Loucy (cell line): ENCODE measurements at regions not wholly inside any gene's neighbourhood (a gene's known extent, or its start where the extent isn't known, plus 50 kb on each side); places are given as distances from the start of the nearest gene placed in this dataset.

Experiments
- H2AFZ ChIP-seq: fragments of 200-600 bp; sonication (generic); 2 replicates; pipeline ENCODE4 v1.6.0; 2016; ENCODE audit warnings: antibody characterized with exemption, mild to moderate bottlenecking, low read length, moderate library complexity
- H3F3A ChIP-seq: fragments of 200-600 bp; 2 replicates; pipeline ENCODE4 v1.6.0; 2016; ENCODE audit warnings: antibody characterized with exemption, low read depth, mild to moderate bottlenecking
- H3K27me3 ChIP-seq: fragments of 200-600 bp; sonication (generic); 2 replicates; pipeline ENCODE4 v1.6.1; 2014; ENCODE audit warnings: low read length, mild to moderate bottlenecking; ENCODE audit not compliant: insufficient read depth, poor library complexity, severe bottlenecking
- H3K36me3 ChIP-seq: fragments of 200-600 bp; sonication (generic); 2 replicates; pipeline ENCODE4 v1.6.1; 2016; ENCODE audit warnings: low read length; ENCODE audit not compliant: insufficient read depth
- H3K4me1 ChIP-seq: fragments of 200-600 bp; sonication (generic); 2 replicates; pipeline ENCODE4 v1.5.1; 2014; ENCODE audit warnings: low read length, mild to moderate bottlenecking; ENCODE audit not compliant: insufficient read depth, poor library complexity, severe bottlenecking
- H3K4me2 ChIP-seq: fragments of 200-600 bp; sonication (generic); 2 replicates; pipeline ENCODE4 v1.6.0; 2014; ENCODE audit warnings: antibody characterized with exemption, low read length, low read depth, mild to moderate bottlenecking; ENCODE audit not compliant: poor library complexity, severe bottlenecking
- H3K4me3 ChIP-seq: fragments of 200-600 bp; sonication (generic); 2 replicates; pipeline ENCODE4 v1.5.1; 2014; ENCODE audit warnings: low read length, mild to moderate bottlenecking, mixed read lengths; ENCODE audit not compliant: poor library complexity, severe bottlenecking
- H3K79me2 ChIP-seq: fragments of 200-600 bp; sonication (generic); 2 replicates; pipeline ENCODE4 v1.6.1; 2014; ENCODE audit warnings: low read length; ENCODE audit not compliant: insufficient read depth
- H3K9ac ChIP-seq: fragments of 200-600 bp; sonication (generic); 2 replicates; pipeline ENCODE4 v1.6.0; 2014; ENCODE audit warnings: mild to moderate bottlenecking, low read depth, low read length, moderate library complexity; ENCODE audit not compliant: poor library complexity, severe bottlenecking
- H3K9me2 ChIP-seq: fragments of 200-600 bp; sonication (generic); replicated peaks from 2 replicates; pipeline ENCODE4 v1.6.1; 2016; ENCODE audit warnings: low read depth, low read length, mixed read lengths
- H3K9me3 ChIP-seq: fragments of 200-600 bp; sonication (generic); 2 replicates; pipeline ENCODE4 v1.6.1; 2014; ENCODE audit warnings: mild to moderate bottlenecking, antibody characterized with exemption, low read length, low read depth; ENCODE audit not compliant: insufficient read depth
- H4K20me1 ChIP-seq: fragments of 200-600 bp; sonication (generic); 2 replicates; pipeline ENCODE4 v1.6.0; 2014; ENCODE audit warnings: antibody characterized with exemption, low read length, mild to moderate bottlenecking; ENCODE audit not compliant: insufficient read depth, poor library complexity, severe bottlenecking
- EZH2phosphoT487 ChIP-seq: fragments of 200-600 bp; IDR thresholded peaks from 2 replicates; pipeline ENCODE4 v1.6.1; 2018; ENCODE audit warnings: antibody characterized with exemption, mild to moderate bottlenecking, moderate library complexity, borderline replicate concordance
- TF ChIP-seq, protein P1 (sequence below): fragments of 200-600 bp; sonication (generic); conservative IDR thresholded peaks from 2 replicates; pipeline ENCODE4 v1.5.1; 2014; ENCODE audit warnings: mild to moderate bottlenecking, antibody characterized with exemption, low read length

DNA sequence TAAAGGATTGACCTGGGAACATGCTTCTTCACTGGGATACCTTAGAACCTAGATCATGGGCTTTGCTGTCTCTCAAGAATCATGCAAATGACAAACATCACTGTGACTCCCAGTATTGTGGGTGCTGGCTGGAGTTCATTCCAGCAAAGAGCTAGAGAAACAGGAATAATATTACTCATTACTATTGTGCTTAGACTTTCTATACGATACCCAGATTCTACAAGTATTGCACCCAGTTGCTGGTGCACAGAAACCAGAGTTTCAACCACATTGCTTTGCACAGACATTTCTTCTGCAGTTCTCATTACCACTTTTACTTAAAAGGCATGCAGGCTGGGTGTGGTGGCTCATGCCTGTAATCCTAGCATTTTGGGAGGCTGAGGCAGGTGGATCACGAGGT, 220.4 kb upstream of the ZNF217 start:
- H4K20me1 ChIP-seq, result no peaks in the 10 kb centered on the region
- H3K27me3 ChIP-seq, result no peaks in the 10 kb centered on the region
- TF ChIP-seq EZH2phosphoT487, result no peak
- no peak overlapping the region for H3K4me2 ChIP-seq
- H3K9me3 ChIP-seq, result no peaks in the 10 kb centered on the region
- no peaks in the 10 kb centered on the region for H3K9me2 ChIP-seq
- H3F3A ChIP-seq, result no peaks in the 10 kb centered on the region
- H3K36me3 ChIP-seq, result no peaks in the 10 kb centered on the region
- H2AFZ ChIP-seq, result no peak overlapping the region
- H3K4me3 ChIP-seq, result no peak overlapping the region
- H3K9ac ChIP-seq, result no peak overlapping the region
- H3K4me1 ChIP-seq, result no peaks in the 10 kb centered on the region
- no peaks in the 10 kb centered on the region for H3K79me2 ChIP-seq

DNA sequence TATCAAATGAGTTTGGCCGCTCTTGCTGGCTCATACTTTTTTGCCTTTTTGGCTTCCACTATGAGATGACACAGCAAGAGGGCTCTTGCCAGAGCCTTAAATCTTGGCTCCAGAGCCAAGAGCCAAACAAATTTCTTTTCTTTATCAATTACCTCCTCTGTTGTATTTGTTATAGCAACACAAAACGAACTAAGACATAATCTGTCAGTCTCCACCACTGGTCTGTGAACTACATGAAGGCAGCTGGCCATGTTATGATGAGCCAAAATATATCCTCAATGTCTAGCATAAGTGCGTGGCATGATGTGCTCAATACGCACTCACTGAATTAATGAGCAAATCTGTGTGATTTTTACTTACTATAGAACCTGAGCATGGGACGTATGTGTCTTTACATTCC, 220.0 kb upstream of the ZNF217 start:
- Histone ChIP-seq H3K27me3 (no peaks in the 10 kb centered on the region), H3K9me2 (no peaks in the 10 kb centered on the region), H3K4me1 (no peaks in the 10 kb centered on the region), H3K9me3 (no peaks in the 10 kb centered on the region), H3K79me2 (no peaks in the 10 kb centered on the region), H3K4me3 (no peak overlapping the region), H3K4me2 (no peak overlapping the region), H3F3A (no peaks in the 10 kb centered on the region), H4K20me1 (no peaks in the 10 kb centered on the region), H3K9ac (no peak overlapping the region), H3K36me3 (no peaks in the 10 kb centered on the region), H2AFZ (no peak overlapping the region)
- TF ChIP-seq EZH2phosphoT487, result no peak
- TF ChIP-seq, protein P1, sequence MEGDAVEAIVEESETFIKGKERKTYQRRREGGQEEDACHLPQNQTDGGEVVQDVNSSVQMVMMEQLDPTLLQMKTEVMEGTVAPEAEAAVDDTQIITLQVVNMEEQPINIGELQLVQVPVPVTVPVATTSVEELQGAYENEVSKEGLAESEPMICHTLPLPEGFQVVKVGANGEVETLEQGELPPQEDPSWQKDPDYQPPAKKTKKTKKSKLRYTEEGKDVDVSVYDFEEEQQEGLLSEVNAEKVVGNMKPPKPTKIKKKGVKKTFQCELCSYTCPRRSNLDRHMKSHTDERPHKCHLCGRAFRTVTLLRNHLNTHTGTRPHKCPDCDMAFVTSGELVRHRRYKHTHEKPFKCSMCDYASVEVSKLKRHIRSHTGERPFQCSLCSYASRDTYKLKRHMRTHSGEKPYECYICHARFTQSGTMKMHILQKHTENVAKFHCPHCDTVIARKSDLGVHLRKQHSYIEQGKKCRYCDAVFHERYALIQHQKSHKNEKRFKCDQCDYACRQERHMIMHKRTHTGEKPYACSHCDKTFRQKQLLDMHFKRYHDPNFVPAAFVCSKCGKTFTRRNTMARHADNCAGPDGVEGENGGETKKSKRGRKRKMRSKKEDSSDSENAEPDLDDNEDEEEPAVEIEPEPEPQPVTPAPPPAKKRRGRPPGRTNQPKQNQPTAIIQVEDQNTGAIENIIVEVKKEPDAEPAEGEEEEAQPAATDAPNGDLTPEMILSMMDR, result no peak

DNA sequence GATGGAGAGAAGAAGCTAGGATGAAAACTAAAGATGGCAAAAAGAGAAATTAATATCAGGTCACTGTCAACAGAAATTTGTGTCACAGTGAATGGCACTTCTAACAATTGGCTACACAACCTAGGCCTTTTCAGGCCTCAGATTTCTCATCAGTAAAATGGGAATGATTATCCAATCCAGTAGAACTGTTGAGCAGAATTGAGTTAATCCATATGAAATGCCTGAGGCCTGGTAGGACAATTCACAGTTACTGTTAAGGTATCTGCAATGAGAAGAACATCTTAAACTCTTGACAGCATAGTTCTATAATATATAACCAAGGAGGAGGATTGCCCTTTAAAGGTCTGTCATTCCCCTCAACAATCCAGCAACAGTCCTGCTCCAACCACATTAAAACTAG, 217.9 kb upstream of the ZNF217 start:
- H3K4me2 ChIP-seq, result no peak overlapping the region
- H3K4me3 ChIP-seq, result no peak overlapping the region
- no peaks in the 10 kb centered on the region for H3K27me3 ChIP-seq
- TF ChIP-seq, protein P1, result no peak
- TF ChIP-seq EZH2phosphoT487, result no peak
- H3K9me3 ChIP-seq, result no peaks in the 10 kb centered on the region
- no peaks in the 10 kb centered on the region for H3K36me3 ChIP-seq
- H3F3A ChIP-seq, result no peaks in the 10 kb centered on the region
- no peaks in the 10 kb centered on the region for H3K9me2 ChIP-seq
- H3K9ac ChIP-seq, result no peak overlapping the region
- H2AFZ ChIP-seq, result no peak overlapping the region
- no peaks in the 10 kb centered on the region for H3K79me2 ChIP-seq
- H4K20me1 ChIP-seq, result no peaks in the 10 kb centered on the region
- no peaks in the 10 kb centered on the region for H3K4me1 ChIP-seq

DNA sequence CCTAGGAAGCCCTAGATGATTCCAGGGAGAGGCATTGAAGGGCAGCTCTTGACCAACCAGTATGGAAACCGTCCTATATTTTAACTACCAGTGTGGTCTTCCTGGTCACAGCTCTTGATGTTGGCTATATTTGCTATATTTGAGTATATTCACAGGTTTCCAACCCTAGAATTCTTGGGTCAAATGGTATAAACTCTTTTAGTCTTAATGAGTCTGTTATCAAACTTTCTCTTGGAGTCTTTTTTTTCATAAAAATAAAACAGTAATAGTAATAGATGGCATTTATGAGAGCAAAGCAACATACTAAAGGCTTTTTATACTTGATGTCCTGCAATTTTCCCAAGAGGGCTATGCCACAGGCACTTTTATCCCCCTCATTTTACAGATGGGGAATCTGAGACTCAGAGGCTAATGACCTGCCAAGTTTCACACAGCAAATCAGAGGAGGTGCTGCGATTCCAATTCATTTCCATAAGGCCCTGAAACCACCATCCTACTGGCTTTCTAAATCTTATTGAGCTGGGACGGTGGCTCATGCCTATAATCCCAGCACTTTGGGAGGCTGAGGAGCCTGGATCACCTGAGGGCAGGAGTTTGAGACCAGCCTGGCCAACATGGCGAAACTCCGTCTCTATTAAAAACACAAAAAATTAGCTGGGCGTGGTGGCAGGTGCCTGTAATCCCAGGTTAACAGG, 217.2 kb upstream of the ZNF217 start:
- H3K27me3 ChIP-seq, result no peaks in the 10 kb centered on the region
- no peaks in the 10 kb centered on the region for H3K36me3 ChIP-seq
- no peak overlapping the region for H2AFZ ChIP-seq

More for the DNA sequence above, 217.2 kb upstream of the ZNF217 start:
- H3K4me3 ChIP-seq, result no peak overlapping the region
- no peaks in the 10 kb centered on the region for H3K4me1 ChIP-seq
- H3K9ac ChIP-seq, result no peak overlapping the region
- TF ChIP-seq EZH2phosphoT487, result no peak
- TF ChIP-seq, protein P1, result no peak
- no peaks in the 10 kb centered on the region for H4K20me1 ChIP-seq
- H3K9me2 ChIP-seq, result no peaks in the 10 kb centered on the region
- no peaks in the 10 kb centered on the region for H3K9me3 ChIP-seq
- no peak overlapping the region for H3K4me2 ChIP-seq
- no peaks in the 10 kb centered on the region for H3K79me2 ChIP-seq
- no peaks in the 10 kb centered on the region for H3F3A ChIP-seq
